ENCODE measurements at regions not wholly inside any gene's neighbourhood (a gene's known extent, or its start where the extent isn't known, plus 50 kb on each side); places are given as distances from the start of the nearest gene placed in this dataset.

DNA sequence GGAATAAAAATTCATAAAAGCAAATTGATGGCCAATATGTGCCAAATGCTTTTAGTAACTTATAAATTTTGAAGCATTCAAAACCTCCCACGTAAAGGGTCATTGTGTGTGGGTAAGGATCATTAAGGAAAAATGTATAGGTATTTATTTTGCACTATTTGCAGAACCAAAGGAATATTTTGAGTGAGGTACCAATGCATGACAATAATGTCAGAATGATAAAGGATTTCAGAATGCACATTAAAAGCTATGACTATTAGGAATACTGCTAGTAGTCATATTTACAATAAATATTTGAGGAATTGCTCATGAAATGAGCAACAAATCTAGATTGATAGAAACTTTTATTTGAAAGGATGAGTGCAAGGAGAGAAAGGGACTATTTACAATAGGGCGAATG is 932.8 kb downstream of the SLC6A15 start:
- H3K27me3 Mint-ChIP-seq (ENCODE audit: unreplicated experiment): no peaks in the 10 kb centered on the region
- intact Hi-C loops (cut with micrococcal nuclease; ENCODE audit: unreplicated experiment): no loop called here
- CTCF ChIA-PET: no interaction called here
- no peak for DNase-seq
- TF ChIP-seq, protein P1, sequence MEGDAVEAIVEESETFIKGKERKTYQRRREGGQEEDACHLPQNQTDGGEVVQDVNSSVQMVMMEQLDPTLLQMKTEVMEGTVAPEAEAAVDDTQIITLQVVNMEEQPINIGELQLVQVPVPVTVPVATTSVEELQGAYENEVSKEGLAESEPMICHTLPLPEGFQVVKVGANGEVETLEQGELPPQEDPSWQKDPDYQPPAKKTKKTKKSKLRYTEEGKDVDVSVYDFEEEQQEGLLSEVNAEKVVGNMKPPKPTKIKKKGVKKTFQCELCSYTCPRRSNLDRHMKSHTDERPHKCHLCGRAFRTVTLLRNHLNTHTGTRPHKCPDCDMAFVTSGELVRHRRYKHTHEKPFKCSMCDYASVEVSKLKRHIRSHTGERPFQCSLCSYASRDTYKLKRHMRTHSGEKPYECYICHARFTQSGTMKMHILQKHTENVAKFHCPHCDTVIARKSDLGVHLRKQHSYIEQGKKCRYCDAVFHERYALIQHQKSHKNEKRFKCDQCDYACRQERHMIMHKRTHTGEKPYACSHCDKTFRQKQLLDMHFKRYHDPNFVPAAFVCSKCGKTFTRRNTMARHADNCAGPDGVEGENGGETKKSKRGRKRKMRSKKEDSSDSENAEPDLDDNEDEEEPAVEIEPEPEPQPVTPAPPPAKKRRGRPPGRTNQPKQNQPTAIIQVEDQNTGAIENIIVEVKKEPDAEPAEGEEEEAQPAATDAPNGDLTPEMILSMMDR (IDR thresholded peaks at IDR 0.05; ENCODE audit: unreplicated experiment): no peak
- no TSS peak for BruUV-seq (replicated peaks)
- H3K4me3 Mint-ChIP-seq (ENCODE audit: low read depth, unreplicated experiment): no peak overlapping the region
- no peaks in the 10 kb centered on the region for H3K9me3 Mint-ChIP-seq (ENCODE audit: low read depth, unreplicated experiment)
- H3K36me3 Mint-ChIP-seq (ENCODE audit: insufficient read depth, unreplicated experiment): no peaks in the 10 kb centered on the region
- no peaks in the 10 kb centered on the region for H3K4me1 Mint-ChIP-seq (ENCODE audit: low read depth, unreplicated experiment)
- H3K27ac Mint-ChIP-seq (ENCODE audit: unreplicated experiment): no peak overlapping the region

DNA sequence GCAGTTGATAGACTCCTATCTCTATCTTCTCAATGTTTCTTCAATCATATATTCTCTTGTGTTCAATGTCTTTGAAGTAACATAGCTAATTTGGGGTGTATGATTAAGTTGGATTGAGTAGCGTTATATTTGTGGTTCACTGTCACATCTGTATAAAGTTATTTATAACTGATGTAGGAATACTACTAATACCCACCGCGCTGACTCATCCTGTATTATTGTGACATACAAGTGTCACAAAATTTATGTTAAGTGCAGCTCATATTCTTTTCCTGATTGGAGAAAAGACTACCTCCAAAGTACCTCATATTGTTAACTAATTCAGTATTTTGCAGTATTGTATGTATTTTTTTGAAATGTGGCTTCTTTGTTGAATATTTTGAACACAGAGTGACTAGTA is 940.8 kb downstream of the SLC6A15 start:
- Mint-ChIP-seq H3K4me1 (ENCODE audit: low read depth, unreplicated experiment) (no peaks in the 10 kb centered on the region), H3K4me3 (ENCODE audit: low read depth, unreplicated experiment) (no peak overlapping the region), H3K9me3 (ENCODE audit: low read depth, unreplicated experiment) (no peaks in the 10 kb centered on the region), H3K36me3 (ENCODE audit: insufficient read depth, unreplicated experiment) (no peaks in the 10 kb centered on the region), H3K27me3 (ENCODE audit: unreplicated experiment) (no peaks in the 10 kb centered on the region), H3K27ac (ENCODE audit: unreplicated experiment) (no peak overlapping the region)
- BruUV-seq (replicated peaks): no TSS peak
- no peak for DNase-seq
- TF ChIP-seq, protein P1 (IDR thresholded peaks at IDR 0.05; ENCODE audit: unreplicated experiment): no peak
- CTCF ChIA-PET: no interaction called here
- intact Hi-C loops (cut with micrococcal nuclease; ENCODE audit: unreplicated experiment): no loop called here

DNA sequence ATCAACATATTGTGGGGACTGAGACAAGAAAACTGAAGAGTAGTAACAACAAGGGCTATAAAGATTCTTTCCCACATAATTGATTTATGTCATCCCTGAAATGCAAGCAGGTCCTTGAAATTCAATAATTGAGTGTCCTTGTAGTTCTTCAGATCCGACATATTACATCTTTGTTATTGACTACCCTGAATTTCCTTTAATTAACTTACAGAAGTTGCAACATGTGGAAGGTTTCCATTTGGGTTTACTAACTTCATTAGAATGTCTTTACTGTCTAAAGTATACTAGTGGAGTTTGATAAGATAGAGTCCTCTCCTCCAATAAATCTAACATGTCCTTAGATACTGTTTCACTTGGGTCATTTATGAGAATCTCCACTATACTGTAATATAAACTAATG is 951.8 kb downstream of the SLC6A15 start:
- Mint-ChIP-seq H3K27ac (ENCODE audit: unreplicated experiment) (no peak overlapping the region), H3K4me3 (ENCODE audit: low read depth, unreplicated experiment) (no peak overlapping the region), H3K9me3 (ENCODE audit: low read depth, unreplicated experiment) (no peaks in the 10 kb centered on the region), H3K4me1 (ENCODE audit: low read depth, unreplicated experiment) (peaks cover 16% of the 10 kb centered on the region), H3K27me3 (ENCODE audit: unreplicated experiment) (no peaks in the 10 kb centered on the region), H3K36me3 (ENCODE audit: insufficient read depth, unreplicated experiment) (no peaks in the 10 kb centered on the region)
- BruUV-seq (replicated peaks): no TSS peak
- intact Hi-C loops (cut with micrococcal nuclease; ENCODE audit: unreplicated experiment): no loop called here
- no peak for DNase-seq
- CTCF ChIA-PET: no interaction called here
- TF ChIP-seq, protein P1 (IDR thresholded peaks at IDR 0.05; ENCODE audit: unreplicated experiment): no peak

DNA sequence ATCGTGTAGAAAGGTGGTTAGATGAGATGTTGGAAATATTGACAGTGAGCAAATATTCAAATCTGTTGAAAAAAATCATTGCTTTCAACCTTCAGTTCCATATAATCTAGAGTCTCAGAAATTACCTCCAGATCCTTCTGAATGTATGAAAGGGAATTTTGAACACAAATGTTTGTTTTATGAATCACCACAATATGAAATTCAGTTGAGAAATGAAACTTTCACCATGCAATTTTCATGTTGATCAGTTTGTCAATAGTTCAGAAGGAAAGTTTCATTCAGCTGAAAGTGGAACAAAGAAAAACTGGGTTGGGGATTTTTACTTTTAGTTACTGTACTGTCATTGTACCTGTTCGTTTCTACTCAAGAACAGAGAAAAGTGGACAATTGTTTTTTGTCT is 953.6 kb downstream of the SLC6A15 start:
- Mint-ChIP-seq H3K9me3 (ENCODE audit: low read depth, unreplicated experiment) (no peaks in the 10 kb centered on the region), H3K4me1 (ENCODE audit: low read depth, unreplicated experiment) (peaks cover 16% of the 10 kb centered on the region), H3K36me3 (ENCODE audit: insufficient read depth, unreplicated experiment) (no peaks in the 10 kb centered on the region), H3K4me3 (ENCODE audit: low read depth, unreplicated experiment) (peak overlapping the region; percentile 18), H3K27ac (ENCODE audit: unreplicated experiment) (peak overlapping the region; percentile 57), H3K27me3 (ENCODE audit: unreplicated experiment) (no peaks in the 10 kb centered on the region)
- BruUV-seq (replicated peaks): no TSS peak
- no peak for DNase-seq
- CTCF ChIA-PET: interaction anchor here (0.6 to 0.7 kb wide), 2 partner anchors 11 to 393 kb away, joined by 3 to 4 read pairs; no protein-coding TSS in a partner anchor
- intact Hi-C loops (cut with micrococcal nuclease; ENCODE audit: unreplicated experiment): no loop called here
- TF ChIP-seq, protein P1 (IDR thresholded peaks at IDR 0.05; ENCODE audit: unreplicated experiment): no peak
